Activated T-helper 17 cell treated with anti-CD3 and anti-CD28 coated beads, Interleukin-2, amount 50 U/mL, for 72 hours (primary cell): ENCODE measurements at regions not wholly inside any gene's neighbourhood (a gene's known extent, or its start where the extent isn't known, plus 50 kb on each side); places are given as distances from the start of the nearest gene placed in this dataset.
"Not testable (repeated sequence)": the region's sequence is repeated elsewhere in the genome, so short reads cannot be mapped to it uniquely, and the experiment has no call there.

ENCODE experiments used
- ATAC-seq: fragments of 150-1000 bp; cut with Tn5 transposase; replicated peaks from 2 replicates; pipeline ENCODE4 v1.10.0; 2021; ENCODE audit warnings: mild to moderate bottlenecking, moderate library complexity
- H3K27ac Mint-ChIP-seq: one replicate; pipeline ENCODE4 v1.8.0; 2022; ENCODE audit warnings: mixed read lengths
- H3K27me3 Mint-ChIP-seq: one replicate; pipeline ENCODE4 v1.8.0; 2022; ENCODE audit warnings: mixed read lengths
- H3K36me3 Mint-ChIP-seq: one replicate; pipeline ENCODE4 v1.8.0; 2022; ENCODE audit warnings: low read depth, mild to moderate bottlenecking, mixed read lengths
- H3K4me1 Mint-ChIP-seq: one replicate; pipeline ENCODE4 v1.8.0; 2022; ENCODE audit warnings: mixed read lengths
- H3K4me3 Mint-ChIP-seq: one replicate; pipeline ENCODE4 v1.8.0; 2022; ENCODE audit warnings: mild to moderate bottlenecking, mixed read lengths
- H3K9me3 Mint-ChIP-seq: one replicate; pipeline ENCODE4 v1.8.0; 2022; ENCODE audit warnings: mixed read lengths

DNA sequence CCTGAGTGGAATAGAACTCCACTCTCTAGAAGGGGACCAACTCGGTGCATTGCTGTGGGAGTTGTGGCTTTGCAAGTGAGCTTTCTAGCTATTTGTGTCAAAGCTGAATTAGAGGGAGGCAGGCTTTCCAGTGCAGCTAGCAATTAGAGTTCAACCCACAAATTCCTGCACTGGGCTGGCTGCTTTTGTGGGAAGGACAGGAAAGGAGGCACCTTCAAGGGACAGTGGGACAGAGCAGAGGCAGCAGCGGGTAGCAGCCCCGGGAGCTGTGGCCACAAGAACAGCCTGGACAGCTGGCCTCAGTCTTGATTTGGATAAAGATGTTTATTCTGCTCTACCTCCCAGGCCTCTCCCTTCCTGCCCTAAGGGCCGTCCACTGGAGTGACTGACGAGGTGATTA is 83.7 kb upstream of the SLIT3 start:
- no peak for ATAC-seq
- Mint-ChIP-seq H3K4me3 (no peak overlapping the region), H3K9me3 (no peaks in the 10 kb centered on the region), H3K27ac (no peak overlapping the region), H3K27me3 (peaks cover 9% of the 10 kb centered on the region), H3K4me1 (no peaks in the 10 kb centered on the region), H3K36me3 (no peaks in the 10 kb centered on the region)

DNA sequence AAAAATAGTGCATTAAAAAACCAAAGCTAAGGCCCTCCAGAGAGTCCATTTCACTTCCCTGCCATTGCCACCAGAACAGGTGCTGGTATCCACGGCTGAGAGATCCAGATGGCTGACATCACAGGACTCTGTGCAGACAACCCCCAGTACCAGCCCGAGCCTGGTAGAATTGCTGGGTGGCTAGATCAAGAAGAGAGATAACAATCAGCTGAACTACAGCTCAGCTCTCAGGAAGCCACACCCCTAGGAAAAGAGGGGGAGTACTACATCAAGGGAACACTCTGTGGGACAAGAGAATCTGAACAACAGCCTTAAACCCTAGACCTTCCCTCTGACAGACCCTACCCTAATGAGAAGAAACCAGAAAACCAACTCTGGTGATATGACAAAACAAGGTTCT is 73.8 kb upstream of the SLIT3 start:
- no peaks in the 10 kb centered on the region for H3K4me1 Mint-ChIP-seq
- no peaks in the 10 kb centered on the region for H3K9me3 Mint-ChIP-seq
- H3K27me3 Mint-ChIP-seq = no peaks in the 10 kb centered on the region
- no peak for ATAC-seq
- H3K36me3 Mint-ChIP-seq = no peaks in the 10 kb centered on the region
- H3K4me3 Mint-ChIP-seq = no peak overlapping the region
- H3K27ac Mint-ChIP-seq = no peak overlapping the region

DNA sequence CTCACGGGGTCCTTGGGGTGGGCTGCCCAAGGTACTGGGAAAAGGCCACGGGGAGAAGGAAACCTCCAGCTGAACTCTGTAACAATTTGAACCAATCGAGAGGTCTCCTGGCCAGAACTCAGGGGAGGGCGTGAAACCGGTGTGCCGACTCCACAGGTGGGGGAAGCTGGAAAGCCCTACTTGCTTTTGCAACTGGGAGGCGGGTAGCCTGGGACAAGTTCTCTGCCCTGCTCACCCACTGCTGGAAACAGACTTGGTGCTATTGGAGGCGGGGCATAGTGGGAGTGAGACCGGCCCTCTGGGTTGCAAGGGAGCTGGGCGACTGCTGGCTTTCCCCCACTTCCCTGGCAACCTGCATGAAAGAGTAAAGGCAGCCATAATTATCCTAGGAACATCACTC is 73.2 kb upstream of the SLIT3 start:
- Mint-ChIP-seq H3K9me3 (no peaks in the 10 kb centered on the region), H3K27ac (no peak overlapping the region), H3K4me3 (no peak overlapping the region), H3K36me3 (no peaks in the 10 kb centered on the region), H3K4me1 (no peaks in the 10 kb centered on the region), H3K27me3 (peaks cover 4% of the 10 kb centered on the region)
- ATAC-seq = no peak

DNA sequence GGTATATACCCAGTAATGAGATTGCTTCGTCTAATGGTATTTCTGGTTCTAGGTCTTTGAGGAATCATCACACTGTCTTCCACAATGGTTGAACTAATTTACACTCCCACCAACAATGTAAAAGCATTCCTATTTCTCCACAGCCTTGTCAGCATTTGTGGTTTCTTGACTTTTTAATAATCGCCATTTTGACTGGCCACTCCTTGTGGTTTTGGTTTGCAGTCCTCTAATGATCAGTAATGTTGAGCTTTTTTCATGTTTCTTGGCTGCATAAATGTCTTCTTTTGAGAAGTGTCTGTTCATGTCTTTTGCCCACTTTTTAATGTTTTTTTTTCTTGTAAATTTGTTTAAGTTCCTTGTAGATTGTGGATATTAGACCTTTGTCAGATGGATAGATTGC is 70.9 kb upstream of the SLIT3 start:
- H3K36me3 Mint-ChIP-seq, ATAC-seq: not testable (repeated sequence)

DNA sequence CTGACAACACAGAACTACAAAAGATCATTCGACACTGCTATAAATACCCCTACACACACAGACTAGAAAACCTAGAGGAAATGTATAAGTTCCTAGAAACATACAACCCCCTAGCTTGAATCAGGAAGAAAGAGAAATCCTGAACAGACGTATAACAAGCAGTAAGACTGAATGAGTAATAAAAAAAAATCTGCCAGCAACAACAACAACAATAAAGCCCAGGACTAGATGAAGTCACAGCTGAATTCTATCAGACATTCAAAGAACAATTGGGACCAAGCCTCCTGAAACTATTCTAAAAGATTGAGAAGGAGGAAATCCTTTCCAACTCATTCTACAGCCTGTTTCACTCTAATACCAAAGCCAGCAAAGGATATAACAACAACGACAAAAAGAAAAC is 68.2 kb upstream of the SLIT3 start:
- peaks cover 15% of the 10 kb centered on the region for H3K27me3 Mint-ChIP-seq
- no peaks in the 10 kb centered on the region for H3K36me3 Mint-ChIP-seq
- H3K9me3 Mint-ChIP-seq = peaks cover 3% of the 10 kb centered on the region
- no peak overlapping the region for H3K27ac Mint-ChIP-seq
- H3K4me1 Mint-ChIP-seq = no peaks in the 10 kb centered on the region
- H3K4me3 Mint-ChIP-seq = no peak overlapping the region
- no peak for ATAC-seq

More for the DNA sequence above, 70.9 kb upstream of the SLIT3 start:
- not testable (repeated sequence) for H3K4me1 Mint-ChIP-seq, H3K27ac Mint-ChIP-seq, H3K9me3 Mint-ChIP-seq, H3K4me3 Mint-ChIP-seq, H3K27me3 Mint-ChIP-seq

DNA sequence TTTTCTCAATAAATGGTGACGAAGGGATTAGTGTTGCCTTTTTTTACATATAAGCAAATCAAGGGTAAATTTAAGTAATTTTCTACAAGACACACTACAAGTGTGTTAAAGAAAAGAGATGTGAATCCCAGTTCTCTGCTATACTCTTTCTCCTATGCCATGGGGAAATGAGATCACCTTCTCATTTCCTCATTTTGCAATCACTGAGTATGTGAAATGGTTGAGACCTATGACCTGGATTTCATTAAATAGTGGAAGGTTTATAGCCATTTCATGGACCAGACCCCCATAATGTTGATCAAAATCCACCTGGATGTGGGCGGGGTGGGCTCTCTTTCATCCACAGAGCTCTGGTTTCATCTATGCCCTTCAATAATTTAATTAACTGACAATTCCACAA is 66.9 kb upstream of the SLIT3 start:
- no peak overlapping the region for H3K4me3 Mint-ChIP-seq
- H3K4me1 Mint-ChIP-seq = no peaks in the 10 kb centered on the region
- no peak for ATAC-seq
- no peaks in the 10 kb centered on the region for H3K36me3 Mint-ChIP-seq
- no peak overlapping the region for H3K27ac Mint-ChIP-seq
- H3K27me3 Mint-ChIP-seq = peaks cover 15% of the 10 kb centered on the region
- H3K9me3 Mint-ChIP-seq = peaks cover 3% of the 10 kb centered on the region

DNA sequence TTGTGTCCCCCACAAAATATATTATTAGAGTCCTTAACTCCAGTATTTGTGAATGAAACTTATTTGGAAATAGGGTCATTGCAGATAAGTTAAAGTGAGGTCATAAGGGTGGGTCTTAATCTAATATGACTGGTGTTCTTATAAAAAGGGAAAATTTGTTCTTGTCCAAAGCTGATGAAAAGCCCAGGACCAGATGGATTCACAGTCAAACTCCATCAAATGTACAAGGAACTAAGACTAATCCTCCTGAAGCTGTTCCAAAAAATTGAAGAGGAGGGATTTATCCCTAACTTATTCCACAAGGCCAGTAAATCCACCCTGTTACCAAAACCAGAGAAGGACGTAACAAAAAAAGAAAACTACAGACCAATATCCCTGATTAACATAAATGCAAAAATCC is 56.4 kb upstream of the SLIT3 start:
- no peaks in the 10 kb centered on the region for H3K9me3 Mint-ChIP-seq
- no peak overlapping the region for H3K4me3 Mint-ChIP-seq
- H3K27ac Mint-ChIP-seq = no peak overlapping the region
- no peaks in the 10 kb centered on the region for H3K27me3 Mint-ChIP-seq
- ATAC-seq = no peak
- no peaks in the 10 kb centered on the region for H3K4me1 Mint-ChIP-seq
- no peaks in the 10 kb centered on the region for H3K36me3 Mint-ChIP-seq

DNA sequence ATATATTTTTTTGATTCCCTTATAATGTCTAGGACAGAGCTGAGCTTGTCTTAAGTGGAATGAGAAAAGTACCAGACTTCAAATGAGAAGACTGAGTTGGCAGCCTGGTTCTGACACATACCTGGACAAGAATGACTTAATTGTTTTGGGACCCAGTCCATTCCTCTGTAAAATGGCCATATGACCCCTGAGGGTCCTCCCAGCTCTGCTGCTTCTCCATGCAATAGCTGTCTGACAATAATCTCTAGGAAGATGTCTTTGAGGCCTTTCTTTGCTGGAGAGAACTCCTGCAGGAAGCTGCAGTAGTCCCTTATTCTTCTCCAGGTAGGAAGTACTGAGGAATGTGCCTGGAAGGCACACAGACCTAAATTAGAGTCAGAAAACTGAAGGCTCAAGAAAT is 55.9 kb upstream of the SLIT3 start:
- Mint-ChIP-seq H3K4me1 (no peaks in the 10 kb centered on the region), H3K27ac (no peak overlapping the region), H3K9me3 (no peaks in the 10 kb centered on the region), H3K27me3 (no peaks in the 10 kb centered on the region), H3K36me3 (no peaks in the 10 kb centered on the region), H3K4me3 (no peak overlapping the region)
- no peak for ATAC-seq

DNA sequence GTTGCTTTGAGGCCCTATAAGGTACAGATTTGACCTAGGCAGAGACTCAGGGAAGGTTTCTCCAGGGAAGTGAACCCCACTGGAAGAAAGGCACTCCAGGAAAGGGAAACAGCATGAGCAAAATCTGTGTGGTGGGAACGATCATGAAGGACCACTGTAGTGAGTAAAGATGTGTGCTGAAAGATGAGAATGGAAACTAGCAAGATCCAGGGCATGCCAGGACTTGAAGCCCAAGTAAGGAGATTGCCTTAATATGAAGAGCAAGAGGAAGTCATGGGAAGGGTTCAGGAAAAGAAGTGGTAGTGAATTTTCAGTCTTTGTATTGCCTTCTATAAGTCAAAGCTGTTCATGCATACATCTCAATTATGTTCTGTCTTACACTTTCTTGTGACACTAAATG is 55.2 kb upstream of the SLIT3 start:
- H3K36me3 Mint-ChIP-seq = no peaks in the 10 kb centered on the region
- H3K27me3 Mint-ChIP-seq = no peaks in the 10 kb centered on the region
- H3K4me1 Mint-ChIP-seq = no peaks in the 10 kb centered on the region
- H3K27ac Mint-ChIP-seq = no peak overlapping the region
- no peak overlapping the region for H3K4me3 Mint-ChIP-seq
- no peaks in the 10 kb centered on the region for H3K9me3 Mint-ChIP-seq
- no peak for ATAC-seq

DNA sequence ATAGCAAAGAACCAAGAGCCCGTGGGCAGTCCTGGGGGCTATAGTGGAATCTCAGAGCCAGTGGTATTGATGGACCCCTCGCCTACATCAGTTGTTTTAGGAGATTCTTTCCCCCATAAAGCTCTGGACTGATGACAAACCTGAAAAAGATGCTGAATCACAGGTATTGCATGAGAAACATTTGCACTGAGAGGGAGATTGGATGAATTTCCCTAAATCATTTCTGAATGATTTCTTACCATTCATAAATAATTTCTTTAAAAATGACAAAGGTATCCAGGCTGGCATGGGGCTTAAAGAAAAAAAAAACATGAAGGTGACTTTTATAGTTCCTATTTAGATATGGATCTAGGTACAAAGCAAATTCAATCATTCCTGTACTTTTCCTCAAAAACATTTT is 54.0 kb upstream of the SLIT3 start:
- no peak overlapping the region for H3K4me3 Mint-ChIP-seq
- H3K27me3 Mint-ChIP-seq = peaks cover under 1% of the 10 kb centered on the region
- H3K9me3 Mint-ChIP-seq = peaks cover under 1% of the 10 kb centered on the region
- no peaks in the 10 kb centered on the region for H3K4me1 Mint-ChIP-seq
- H3K36me3 Mint-ChIP-seq = no peaks in the 10 kb centered on the region
- no peak for ATAC-seq
- no peak overlapping the region for H3K27ac Mint-ChIP-seq

DNA sequence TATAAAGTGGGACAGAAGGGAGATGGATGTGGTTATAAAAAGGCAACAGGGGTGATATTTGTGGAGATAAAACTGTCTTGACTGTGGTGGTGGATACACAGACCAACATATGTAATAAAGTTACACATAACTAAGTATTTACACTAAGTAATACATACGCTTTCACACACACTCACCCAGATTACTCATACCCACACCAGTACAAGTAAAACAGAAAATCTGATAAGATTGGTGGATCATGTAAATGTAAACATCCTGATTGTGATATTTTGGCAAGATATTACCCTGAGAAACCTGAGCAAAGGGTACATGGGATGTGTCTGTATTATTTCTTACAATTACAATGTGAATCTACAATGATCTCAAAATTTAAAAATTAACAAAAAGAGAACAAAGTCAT is 53.3 kb upstream of the SLIT3 start:
- no peak for ATAC-seq
- Mint-ChIP-seq H3K9me3 (peaks cover 5% of the 10 kb centered on the region), H3K27ac (no peak overlapping the region), H3K4me3 (no peak overlapping the region), H3K27me3 (peaks cover 5% of the 10 kb centered on the region), H3K36me3 (no peaks in the 10 kb centered on the region), H3K4me1 (no peaks in the 10 kb centered on the region)

DNA sequence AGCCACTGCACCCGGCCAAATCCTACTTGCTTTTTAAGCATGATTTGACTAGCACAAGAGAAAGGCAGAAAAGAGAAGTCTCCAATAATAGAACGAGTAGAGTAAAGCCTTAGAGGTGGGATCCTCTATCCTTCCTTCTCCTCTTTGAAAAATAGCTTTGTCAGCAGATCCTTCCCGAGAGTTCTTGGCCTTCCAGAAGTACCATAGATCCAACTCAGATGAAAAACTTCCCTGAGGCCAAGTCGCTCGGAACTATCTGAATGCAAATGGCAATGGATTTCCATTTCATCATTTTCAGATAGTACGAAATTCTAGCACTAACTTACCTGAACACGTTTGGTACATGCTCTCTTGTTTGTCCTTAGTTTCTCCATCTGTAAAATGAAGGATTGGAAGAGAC is 52.0 kb upstream of the SLIT3 start:
- no peak overlapping the region for H3K4me3 Mint-ChIP-seq
- H3K4me1 Mint-ChIP-seq = no peaks in the 10 kb centered on the region
- peaks cover 5% of the 10 kb centered on the region for H3K9me3 Mint-ChIP-seq
- peaks cover 5% of the 10 kb centered on the region for H3K27me3 Mint-ChIP-seq
- no peaks in the 10 kb centered on the region for H3K36me3 Mint-ChIP-seq
- ATAC-seq = no peak
- H3K27ac Mint-ChIP-seq = no peak overlapping the region

DNA sequence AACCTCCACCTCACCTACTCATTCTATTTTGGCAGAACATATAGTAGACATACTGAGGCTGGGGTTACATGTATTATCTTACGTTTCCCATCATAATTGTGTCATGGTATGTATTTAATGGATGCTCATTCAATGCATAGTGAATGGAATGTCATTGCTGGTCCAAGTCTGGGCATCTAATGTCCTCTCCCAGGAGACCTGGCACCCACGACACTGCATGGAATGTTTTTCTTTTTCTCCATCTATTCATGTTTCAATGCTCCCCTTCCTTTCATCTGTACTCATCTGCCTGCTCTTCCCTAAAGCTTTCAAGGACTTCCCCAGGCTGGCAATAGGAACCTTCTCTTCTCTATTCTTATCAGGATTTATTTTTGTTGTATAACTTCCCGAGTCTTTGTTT is 50.8 kb upstream of the SLIT3 start:
- Mint-ChIP-seq H3K4me1 (no peaks in the 10 kb centered on the region), H3K4me3 (no peak overlapping the region), H3K9me3 (peaks cover 5% of the 10 kb centered on the region), H3K27ac (no peak overlapping the region), H3K36me3 (no peaks in the 10 kb centered on the region), H3K27me3 (peaks cover 5% of the 10 kb centered on the region)
- no peak for ATAC-seq

DNA sequence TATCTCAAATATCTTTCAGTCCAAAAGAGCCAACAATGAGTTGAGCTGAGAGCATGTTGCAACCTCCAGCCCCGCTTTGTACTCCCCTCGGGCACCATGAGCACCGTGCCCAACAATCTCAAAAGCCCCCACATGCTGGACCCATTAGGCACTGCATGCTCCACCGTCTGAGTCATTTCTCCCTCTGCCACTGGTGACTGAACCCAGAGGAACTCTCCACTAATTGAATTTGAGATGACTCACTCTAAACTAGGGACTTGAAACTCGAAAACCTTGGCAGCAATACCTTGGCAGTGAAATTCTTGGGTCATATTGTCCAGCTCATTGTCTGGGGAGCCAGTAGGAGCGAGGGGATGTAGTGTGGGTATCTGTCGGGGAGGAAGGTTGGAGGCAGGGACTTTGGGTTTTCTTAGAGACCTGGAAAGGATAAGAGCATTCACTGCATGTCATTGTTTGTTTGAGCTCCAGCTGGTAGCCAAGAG is 49.9 kb upstream of the SLIT3 start:
- ATAC-seq = no peak
- no peak overlapping the region for H3K27ac Mint-ChIP-seq
- no peaks in the 10 kb centered on the region for H3K36me3 Mint-ChIP-seq
- peaks cover 5% of the 10 kb centered on the region for H3K27me3 Mint-ChIP-seq
- peaks cover 5% of the 10 kb centered on the region for H3K9me3 Mint-ChIP-seq
- no peaks in the 10 kb centered on the region for H3K4me1 Mint-ChIP-seq
- no peak overlapping the region for H3K4me3 Mint-ChIP-seq
